IPS DF 4.7 (cell line): ENCODE measurements at regions not wholly inside any gene's neighbourhood (a gene's known extent, or its start where the extent isn't known, plus 50 kb on each side); places are given as distances from the start of the nearest gene placed in this dataset.
"Not testable (repeated sequence)": the region's sequence is repeated elsewhere in the genome, so short reads cannot be mapped to it uniquely, and the experiment has no call there.

Source experiments
- DNase-seq: peaks from one replicate; pipeline ENCODE4 v3.0.0-alpha.2; 2013; ENCODE audit warnings: low spot score; ENCODE audit errors: extremely low read depth

- no peak for DNase-seq
These were observed 60.1 kb upstream of the PRSS16 start for GRCh38 chr6:27187231-27188060.

GRCh38 chr6:27188061-27188884 lies 59.2 kb upstream of the PRSS16 start:
- DNase-seq, result no peak

- DNase-seq, result no peak
These were observed 58.5 kb upstream of the PRSS16 start for GRCh38 chr6:27188885-27189418.

GRCh38 chr6:27190126-27190525 lies 57.4 kb upstream of the PRSS16 start:
- DNase-seq, result no peak

GRCh38 chr6:27194453-27194852 lies 53.0 kb upstream of the PRSS16 start:
- not testable (repeated sequence) for DNase-seq

GRCh38 chr6:27195547-27195946 lies 52.0 kb upstream of the PRSS16 start:
- DNase-seq, result not testable (repeated sequence)
